Right renal cortex interstitium (tissue), 3 donors: ENCODE measurements at regions not wholly inside any gene's neighbourhood (a gene's known extent, or its start where the extent isn't known, plus 50 kb on each side); places are given as distances from the start of the nearest gene placed in this dataset.

Experiments
- DNase-seq, 3 donors: peaks; one replicate each; pipeline ENCODE4 v3.0.0-alpha.2; 2013; ENCODE audit warnings: low read depth in 3 of 3, low spot score in 2 of 3

DNA sequence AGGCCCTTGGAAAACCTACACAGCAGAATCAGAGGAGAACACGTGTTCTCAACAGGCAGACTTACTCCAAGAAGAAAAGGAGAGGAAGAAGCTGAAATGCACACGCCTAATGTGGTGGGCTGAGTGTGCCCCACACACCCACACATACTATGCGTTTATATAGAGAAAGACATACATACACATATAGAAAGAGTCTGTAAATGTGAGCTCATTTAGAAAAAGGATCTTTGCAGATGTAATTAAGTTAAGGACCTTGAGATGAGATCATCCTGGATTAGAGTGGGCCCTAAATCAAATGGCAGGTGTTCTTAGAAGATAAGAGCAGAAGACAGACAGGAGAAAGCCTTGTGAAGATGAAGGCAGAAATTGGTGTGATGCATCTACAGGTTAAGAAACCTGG lies 87.2 kb upstream of the KLF3 start:
- no peak for DNase-seq

DNA sequence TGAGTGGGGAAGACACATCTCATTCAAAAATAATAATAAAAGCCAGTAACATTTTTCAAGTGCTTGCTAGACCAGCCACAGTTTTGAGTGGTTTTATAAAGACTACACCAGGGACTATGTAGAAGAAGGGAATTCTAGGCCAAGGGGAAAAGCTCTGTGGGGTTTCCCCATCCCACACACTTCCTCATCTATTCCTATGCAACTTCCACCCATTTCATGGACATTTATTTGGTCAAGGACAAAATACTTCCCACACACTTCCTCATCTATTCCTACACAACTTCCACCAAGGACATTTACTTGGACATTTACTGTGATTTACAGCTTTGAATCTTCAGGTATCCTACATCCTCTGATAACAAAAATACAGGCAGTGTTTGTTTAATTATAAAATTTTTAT lies 86.5 kb upstream of the KLF3 start:
- DNase-seq = no peak

DNA sequence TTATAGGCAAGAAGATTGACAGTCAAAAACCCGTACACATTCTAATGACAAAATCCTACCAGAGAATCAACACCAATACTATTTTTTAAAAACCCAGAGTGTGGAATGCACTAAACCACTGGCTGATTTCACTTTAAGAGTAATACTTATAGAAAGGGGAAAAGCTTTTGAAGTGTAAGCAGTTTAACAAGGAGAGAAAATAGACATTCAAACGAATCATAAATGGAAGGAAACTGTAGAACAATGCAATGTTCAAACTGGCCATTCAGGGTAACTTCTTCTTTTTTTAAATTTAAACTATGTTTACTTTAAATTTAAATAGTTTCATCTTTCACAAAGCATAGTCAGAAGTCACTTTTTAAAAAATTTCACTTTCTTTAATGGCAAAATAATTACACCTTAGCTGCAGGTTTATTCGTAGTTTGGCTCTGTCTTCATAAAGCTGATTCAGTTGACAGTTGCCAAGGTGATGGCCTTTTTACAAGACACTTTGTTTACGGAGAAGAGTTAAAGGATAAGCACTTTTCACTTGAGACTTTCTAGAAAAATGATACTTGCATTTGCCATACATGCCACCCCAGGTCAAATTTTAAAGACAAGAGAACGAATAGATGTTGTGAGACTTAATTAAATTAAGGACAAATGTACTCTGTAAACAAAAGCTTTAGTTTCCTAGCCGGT lies 82.4 kb upstream of the KLF3 start:
- no peak for DNase-seq

GRCh38 chr4:38582445-38582844 lies 81.6 kb upstream of the KLF3 start:
- DNase-seq = no peak

GRCh38 chr4:38582889-38583470 lies 81.0 kb upstream of the KLF3 start:
- DNase-seq = no peak

- no peak for DNase-seq
Measured at GRCh38 chr4:38585871-38586270, 78.1 kb upstream of the KLF3 start.

DNA sequence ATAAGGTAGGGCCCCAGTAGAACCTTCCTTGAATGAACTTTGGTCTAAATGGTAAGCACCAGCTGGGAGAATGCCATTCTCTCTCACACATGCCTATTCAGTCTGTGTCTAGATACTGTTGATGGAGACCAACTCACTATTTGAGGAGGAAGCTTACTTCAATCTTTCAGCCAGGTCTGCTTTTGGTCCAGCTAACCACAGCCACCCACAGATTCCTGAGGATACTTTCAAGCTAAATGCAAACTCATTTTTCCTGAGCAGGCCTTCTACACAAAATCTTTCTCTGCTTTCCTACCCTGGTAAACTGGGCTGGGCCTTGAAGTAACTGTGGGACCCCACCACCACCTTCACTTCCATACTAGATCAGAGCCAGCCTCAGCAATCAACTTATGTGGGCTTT lies 76.9 kb upstream of the KLF3 start:
- no peak for DNase-seq

DNA sequence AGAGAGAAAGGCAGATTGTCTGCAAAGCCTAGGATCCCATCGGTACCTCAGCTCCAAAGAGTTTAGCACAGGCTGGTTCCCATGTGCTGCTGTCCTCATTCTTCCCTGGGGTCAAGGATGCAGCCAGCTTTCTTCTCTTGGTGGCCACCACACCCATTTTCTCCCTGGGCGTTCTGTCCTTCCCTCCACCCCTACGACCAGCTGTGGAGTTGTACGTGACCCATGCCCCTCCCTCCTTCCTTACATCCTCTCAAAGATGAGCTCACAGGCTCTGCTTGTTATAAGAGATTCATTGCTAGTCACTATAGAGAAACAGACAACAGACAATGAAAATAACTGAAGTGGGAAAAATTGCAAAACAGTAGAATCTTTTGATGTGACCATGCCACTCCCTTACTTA lies 74.0 kb upstream of the KLF3 start:
- no peak for DNase-seq

DNA sequence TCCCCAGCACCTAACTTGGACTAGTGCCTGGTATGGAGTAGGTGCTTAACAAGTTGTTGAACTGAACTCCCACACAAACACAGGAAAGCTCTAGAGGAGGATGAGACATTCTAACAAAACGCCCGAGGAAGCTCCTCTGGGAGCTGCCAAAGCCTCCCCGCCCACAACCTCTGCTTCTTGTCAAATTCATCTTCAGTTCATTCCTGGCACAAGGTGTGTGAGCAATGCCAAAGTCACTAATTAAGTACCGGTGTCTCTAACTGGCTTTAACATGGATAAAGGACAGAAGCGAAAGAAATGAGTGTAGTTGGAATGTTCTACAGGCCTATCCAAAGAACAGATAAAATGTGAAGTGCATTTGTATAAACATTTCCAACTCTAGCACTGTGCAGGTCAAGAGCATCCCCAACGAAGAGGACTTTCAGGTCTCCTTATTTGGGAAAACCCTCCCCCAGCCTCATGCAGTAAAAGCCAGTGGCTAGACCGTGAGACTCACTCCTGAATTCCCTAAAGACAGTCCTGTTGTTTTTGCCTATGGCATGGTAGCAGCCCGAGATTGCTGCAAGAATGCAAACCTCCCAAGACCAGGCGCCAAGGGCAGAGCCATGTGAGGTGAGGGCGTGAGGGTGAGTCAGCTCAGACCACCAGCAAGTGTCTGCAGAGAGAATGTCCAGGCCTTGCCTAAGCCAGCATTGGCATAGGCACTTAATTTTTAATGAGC lies 72.2 kb upstream of the KLF3 start:
- no peak for DNase-seq

DNA sequence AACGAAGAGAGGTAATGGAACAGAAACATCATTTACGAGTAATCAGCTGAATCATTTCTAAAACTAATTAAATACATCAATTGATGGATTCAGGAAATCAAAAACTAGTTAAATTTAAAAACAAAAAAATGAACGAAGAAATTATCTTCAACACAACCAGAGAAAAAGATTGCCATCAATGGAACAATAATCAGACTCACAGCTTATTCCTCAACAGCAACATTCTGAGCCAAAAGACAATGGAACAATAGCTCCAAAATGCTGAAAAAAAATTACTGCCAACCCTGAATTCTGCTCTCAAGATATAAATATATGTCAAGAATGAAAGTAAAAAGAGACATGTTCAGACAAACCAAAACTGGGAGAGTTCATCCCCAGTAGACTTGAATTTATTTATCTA lies 65.5 kb upstream of the KLF3 start:
- DNase-seq = no peak

DNA sequence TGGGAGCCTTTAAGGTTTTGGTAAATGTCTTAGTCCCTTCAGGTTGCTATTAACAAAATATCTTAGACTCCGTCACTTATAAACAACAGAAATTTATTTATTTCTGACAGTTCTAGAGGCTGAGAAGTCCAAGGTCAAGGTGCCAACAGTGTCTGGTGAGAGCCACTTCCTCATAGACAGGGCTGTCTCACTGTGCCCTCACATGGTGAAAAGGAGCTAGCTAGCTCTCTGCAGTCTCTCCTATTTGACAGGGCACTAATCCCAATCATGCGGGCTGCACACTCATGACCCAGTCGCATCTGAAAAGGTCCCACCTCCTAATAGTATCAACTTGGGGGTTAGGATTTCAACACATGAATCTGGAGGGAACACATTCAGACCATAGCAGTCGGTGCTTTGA lies 63.4 kb upstream of the KLF3 start:
- DNase-seq = no peak

GRCh38 chr4:38601244-38601915 lies 62.6 kb upstream of the KLF3 start:
- no peak for DNase-seq

DNA sequence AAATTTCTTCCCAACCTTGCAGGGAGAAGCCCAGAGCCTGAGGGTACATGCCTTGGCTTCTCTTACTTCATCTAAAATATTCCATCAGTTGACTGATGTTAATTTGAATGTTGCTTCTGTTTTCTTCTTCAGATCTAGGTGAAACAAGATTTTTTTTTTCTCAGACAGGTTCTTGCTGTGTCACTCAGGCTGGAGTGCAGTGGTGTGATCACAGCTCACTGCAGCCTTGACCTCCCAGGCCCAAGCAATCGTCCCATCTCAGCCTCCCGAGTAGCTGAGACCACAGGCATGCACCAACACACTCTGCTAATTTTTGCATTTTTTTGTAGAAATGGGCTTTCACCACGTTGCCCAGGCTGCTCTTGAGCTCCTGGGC lies 62.1 kb upstream of the KLF3 start:
- no peak for DNase-seq

DNA sequence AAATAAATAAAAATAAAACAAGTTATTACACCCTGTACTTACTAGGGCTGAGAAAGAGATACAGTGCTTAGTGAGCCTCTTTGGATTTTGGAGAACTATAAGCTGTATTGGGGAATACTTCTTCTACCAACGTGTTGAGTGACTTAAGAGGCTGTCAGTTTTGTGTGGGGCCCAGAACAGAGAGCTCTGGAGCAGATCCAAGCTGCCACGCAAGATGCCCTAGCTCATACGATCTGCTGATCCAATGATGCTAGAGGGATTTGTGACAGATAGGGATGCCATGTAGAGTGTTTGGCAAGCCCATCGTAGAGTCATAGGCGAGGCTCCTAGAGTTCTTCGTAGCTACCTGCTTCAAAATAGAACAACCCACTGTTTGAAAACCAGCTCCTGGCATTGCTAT lies 60.3 kb upstream of the KLF3 start:
- DNase-seq = no peak

GRCh38 chr4:38605181-38605752 lies 58.7 kb upstream of the KLF3 start:
- no peak for DNase-seq

DNA sequence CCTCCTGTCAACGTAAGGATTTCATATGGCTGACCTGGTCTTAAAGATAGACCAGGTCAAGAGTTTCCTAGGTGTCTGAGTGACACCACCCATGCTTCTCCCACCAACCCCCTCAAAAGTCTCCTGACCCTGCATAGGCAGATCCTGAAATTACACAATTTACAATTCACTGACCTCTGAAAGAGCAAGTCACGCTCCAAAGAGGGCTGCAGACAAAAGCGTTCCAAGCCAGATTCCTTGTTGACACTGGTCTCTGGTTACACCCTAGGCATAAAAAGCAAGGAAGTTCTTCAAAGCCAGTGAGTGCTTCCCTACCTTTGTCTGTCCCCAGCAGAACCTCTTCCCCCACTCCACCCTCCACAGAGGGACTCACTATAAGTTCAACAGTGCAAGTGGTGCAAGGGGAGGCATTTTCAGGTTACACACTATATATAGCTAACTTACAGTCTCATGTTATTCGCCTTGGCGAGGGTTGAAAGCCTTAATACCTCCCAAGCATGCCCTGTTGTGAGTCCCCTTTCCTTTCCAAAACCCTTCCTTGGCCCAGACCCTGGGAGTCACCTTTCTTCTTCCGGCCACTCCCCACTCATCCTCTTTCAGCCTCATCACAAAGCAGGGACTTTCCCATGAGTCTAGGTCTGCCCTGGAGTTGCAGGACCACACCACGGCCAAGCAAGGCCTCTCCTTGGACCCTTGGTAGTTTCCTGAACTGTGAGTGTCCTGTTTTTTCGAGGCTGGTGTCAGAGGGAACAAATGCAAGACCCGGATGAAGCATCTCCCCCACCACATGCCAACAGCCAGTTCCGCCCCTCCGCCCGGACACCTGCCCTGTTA lies 58.0 kb upstream of the KLF3 start:
- peak in 2 of 3 donors; percentile 34 to 47 for DNase-seq

- no peak for DNase-seq
Measured at GRCh38 chr4:38606587-38606905, 57.5 kb upstream of the KLF3 start.

- DNase-seq = no peak
Measured at GRCh38 chr4:38609614-38610013, 54.4 kb upstream of the KLF3 start.

- no peak for DNase-seq
Measured at GRCh38 chr4:38610521-38610920, 53.5 kb upstream of the KLF3 start.

DNA sequence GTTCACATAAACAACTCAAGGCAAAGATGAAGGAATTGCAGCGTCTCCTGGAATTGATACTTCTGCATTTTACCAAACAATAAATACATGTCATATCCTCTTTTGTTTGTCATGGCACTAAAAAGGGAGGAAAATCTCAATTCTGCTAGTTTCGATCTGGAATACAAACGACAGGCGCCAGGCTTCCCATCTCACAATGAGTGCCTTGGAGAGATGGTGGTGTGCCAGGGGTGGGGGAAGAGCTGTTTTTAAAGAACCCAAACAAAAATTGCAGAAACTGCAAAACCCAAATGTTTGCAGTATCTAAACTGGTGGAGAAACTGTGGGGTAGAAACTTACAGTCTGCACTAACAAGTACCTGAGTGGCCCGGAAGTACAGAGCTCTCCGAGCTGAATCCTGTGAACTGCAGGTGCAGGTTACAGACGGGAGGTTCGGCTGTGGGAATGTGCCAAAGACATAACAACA lies 53.0 kb upstream of the KLF3 start:
- DNase-seq = no peak

GRCh38 chr4:38611676-38612075 lies 52.3 kb upstream of the KLF3 start:
- no peak for DNase-seq
